ENCODE measurements at regions not wholly inside any gene's neighbourhood (a gene's known extent, or its start where the extent isn't known, plus 50 kb on each side); places are given as distances from the start of the nearest gene placed in this dataset.

DNA sequence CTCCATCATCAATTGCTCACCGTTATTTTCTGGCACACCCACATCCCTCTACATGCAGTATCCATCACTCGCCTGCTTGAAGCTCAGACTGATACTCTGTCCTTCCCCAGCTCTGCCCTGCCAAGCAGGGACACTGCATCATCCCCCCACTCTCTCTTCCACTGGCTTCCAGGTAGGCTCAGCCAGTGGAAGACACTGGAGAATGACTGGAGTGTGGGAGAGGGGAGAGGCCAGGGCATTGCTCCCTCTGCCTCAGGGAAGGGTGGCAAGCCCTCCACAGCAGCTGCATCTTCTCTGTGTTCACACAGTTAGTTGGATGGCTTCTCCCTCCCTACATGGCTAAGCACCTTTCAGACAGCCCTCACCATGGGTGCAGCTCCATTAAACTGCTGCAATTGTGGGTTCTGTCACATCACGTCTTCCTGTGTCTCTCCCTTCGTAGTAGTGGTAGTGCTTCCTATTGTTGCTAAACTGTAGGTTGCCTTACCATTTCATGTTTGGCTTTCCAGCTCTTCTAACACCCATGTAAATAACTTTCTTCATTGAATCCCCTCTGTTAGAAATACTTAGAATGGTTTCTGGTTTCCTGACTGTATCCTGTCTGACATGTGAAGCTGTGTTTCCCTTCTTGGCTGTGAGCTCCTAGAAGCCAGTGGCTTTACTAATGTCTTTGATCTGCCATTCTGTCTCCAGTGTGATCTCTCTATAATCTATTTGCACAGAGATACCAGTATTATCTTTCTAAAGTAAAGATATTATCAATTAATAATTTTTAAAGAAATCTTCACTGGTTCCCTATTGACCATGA lies 483.7 kb upstream of the LRRN3 start:
- ChIA-PET POLR2A (no interaction called here), CTCF (no interaction called here)
- Mint-ChIP-seq H3K36me3 (ENCODE audit: low read depth) (no peaks in the 10 kb centered on the region), H3K27ac (no peak overlapping the region), H3K27me3 (no peaks in the 10 kb centered on the region), H3K4me1 (no peaks in the 10 kb centered on the region), H3K9me3 (peaks cover 2% of the 10 kb centered on the region), H3K4me3 (no peak overlapping the region)
- ATAC-seq (ENCODE audit: low read depth) (no peak), DNase-seq (no peak)
- intact Hi-C loops (cut with micrococcal nuclease) = no loop called here
- TF ChIP-seq, protein P1, sequence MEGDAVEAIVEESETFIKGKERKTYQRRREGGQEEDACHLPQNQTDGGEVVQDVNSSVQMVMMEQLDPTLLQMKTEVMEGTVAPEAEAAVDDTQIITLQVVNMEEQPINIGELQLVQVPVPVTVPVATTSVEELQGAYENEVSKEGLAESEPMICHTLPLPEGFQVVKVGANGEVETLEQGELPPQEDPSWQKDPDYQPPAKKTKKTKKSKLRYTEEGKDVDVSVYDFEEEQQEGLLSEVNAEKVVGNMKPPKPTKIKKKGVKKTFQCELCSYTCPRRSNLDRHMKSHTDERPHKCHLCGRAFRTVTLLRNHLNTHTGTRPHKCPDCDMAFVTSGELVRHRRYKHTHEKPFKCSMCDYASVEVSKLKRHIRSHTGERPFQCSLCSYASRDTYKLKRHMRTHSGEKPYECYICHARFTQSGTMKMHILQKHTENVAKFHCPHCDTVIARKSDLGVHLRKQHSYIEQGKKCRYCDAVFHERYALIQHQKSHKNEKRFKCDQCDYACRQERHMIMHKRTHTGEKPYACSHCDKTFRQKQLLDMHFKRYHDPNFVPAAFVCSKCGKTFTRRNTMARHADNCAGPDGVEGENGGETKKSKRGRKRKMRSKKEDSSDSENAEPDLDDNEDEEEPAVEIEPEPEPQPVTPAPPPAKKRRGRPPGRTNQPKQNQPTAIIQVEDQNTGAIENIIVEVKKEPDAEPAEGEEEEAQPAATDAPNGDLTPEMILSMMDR (IDR thresholded peaks at IDR 0.05) = no peak

GRCh38 chr7:110609336-110609735 lies 481.6 kb upstream of the LRRN3 start:
- no peaks in the 10 kb centered on the region for H3K36me3 Mint-ChIP-seq (ENCODE audit: low read depth)
- no peaks in the 10 kb centered on the region for H3K27me3 Mint-ChIP-seq
- ATAC-seq (ENCODE audit: low read depth) (no peak), DNase-seq (no peak)
- POLR2A ChIA-PET = no interaction called here
- H3K9me3 Mint-ChIP-seq = peaks cover 2% of the 10 kb centered on the region
- H3K4me3 Mint-ChIP-seq = no peak overlapping the region
- no peak overlapping the region for H3K27ac Mint-ChIP-seq
- no peaks in the 10 kb centered on the region for H3K4me1 Mint-ChIP-seq
- intact Hi-C loops (cut with micrococcal nuclease) = no loop called here
- TF ChIP-seq, protein P1 (IDR thresholded peaks at IDR 0.05) = no peak
- CTCF ChIA-PET = no interaction called here

DNA sequence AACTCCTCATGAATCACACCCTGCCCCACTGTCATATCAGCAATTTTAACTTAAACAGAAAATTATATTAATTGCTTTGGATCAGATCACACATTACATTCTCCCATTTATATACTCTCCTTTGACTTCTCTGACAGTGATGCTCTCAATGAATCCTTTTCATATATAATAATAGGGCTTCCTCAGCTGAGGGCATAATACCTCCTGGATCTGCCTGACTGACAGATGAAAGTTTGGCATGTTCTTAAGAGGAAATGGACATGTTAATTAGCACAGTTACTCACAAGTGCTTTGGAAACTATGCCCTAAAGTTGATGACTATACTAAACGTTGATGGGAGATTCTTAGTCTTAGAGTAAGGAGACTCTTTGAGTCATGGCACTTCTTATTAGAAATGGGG lies 478.2 kb upstream of the LRRN3 start:
- POLR2A ChIA-PET = no interaction called here
- H3K4me3 Mint-ChIP-seq = no peak overlapping the region
- no peak for DNase-seq
- no peaks in the 10 kb centered on the region for H3K27me3 Mint-ChIP-seq
- CTCF ChIA-PET = no interaction called here
- peaks cover 2% of the 10 kb centered on the region for H3K9me3 Mint-ChIP-seq
- H3K36me3 Mint-ChIP-seq (ENCODE audit: low read depth) = no peaks in the 10 kb centered on the region
- H3K27ac Mint-ChIP-seq = no peak overlapping the region
- TF ChIP-seq, protein P1 (IDR thresholded peaks at IDR 0.05) = no peak
- intact Hi-C loops (cut with micrococcal nuclease) = no loop called here
- ATAC-seq (ENCODE audit: low read depth) = no peak
- H3K4me1 Mint-ChIP-seq = no peaks in the 10 kb centered on the region
